Fibroblast of mammary gland (primary cell): ENCODE measurements at regions not wholly inside any gene's neighbourhood (a gene's known extent, or its start where the extent isn't known, plus 50 kb on each side); places are given as distances from the start of the nearest gene placed in this dataset.

Experiments used
- DNase-seq: peaks from one replicate; pipeline ENCODE4 v3.0.0-alpha.2; 2010; ENCODE audit warnings: low read depth
- H3K4me3 ChIP-seq: 2 replicates; pipeline ENCODE4 v1.5.1; 2011; ENCODE audit warnings: low read depth, mild to moderate bottlenecking, low read length, moderate library complexity; ENCODE audit not compliant: control insufficient read depth
- CTCF ChIP-seq: conservative IDR thresholded peaks from 2 replicates; pipeline ENCODE4 v1.5.1; 2011; ENCODE audit warnings: low read depth, low read length, inconsistent platforms; ENCODE audit not compliant: control insufficient read depth, insufficient read depth

- peak; percentile 16 for DNase-seq
- no peak overlapping the region for H3K4me3 ChIP-seq
- TF ChIP-seq CTCF, result no peak
Observed at GRCh38 chr7:46710927-46711326, 789.9 kb upstream of the IGFBP3 start.

DNA sequence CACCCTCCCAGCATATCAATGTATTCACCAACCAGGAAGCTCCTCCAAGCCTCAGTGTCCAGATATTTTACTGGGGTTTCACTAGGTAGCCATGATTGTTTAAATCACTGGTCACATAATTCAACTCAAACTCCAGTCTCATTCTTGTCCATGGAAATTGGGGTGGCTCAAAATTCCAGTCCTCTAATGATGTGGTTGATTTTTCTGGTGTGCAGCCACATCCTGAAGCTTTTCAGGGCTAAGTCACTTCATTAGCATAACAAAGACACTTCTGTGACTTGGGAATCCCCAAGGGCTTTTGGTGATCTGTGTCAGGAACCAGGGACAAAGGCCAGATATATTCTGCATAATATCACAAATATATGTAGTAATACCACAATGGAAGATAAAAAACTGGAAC, 786.9 kb upstream of the IGFBP3 start:
- no peak for TF ChIP-seq CTCF
- H3K4me3 ChIP-seq, result no peak overlapping the region
- no peak for DNase-seq

DNA sequence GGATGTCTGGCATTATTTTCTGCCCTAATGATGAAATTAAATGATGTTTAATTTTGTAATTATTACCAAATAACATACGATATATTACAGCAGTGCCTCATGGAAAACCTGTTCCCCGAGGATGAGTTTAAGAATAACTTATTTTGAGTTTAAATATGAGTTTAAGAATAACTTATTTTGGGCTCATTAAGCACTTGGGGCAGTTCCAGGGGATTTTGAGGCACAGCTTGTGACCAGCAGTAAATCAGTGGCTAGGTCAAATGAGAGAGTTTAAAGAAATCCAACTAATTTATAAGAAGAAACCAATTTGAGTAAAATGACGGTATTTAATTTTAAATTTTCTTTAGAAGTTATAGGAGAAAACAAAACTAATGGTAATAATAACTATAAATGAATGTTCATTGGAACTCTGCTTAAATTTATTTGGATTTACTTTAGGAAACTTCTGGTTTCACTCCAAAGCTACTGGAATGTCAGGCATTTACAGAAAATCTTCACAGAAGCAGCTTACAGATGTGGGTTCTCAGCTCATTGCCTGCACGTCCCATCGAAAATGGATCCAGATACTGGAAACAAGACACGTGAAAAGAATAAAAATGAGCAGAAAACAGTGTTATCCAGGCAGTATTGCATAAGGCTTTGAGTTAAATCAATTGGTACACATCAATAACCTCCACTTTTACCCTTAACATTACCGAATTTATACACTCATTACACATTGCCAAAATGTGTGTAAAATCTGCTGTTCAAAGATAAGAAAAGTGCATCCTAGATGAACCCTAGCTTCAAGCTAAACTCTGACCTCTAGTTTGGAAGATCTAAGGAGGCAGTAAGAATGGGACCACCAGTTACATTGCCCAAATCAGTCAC, 784.5 kb upstream of the IGFBP3 start:
- H3K4me3 ChIP-seq, result no peak overlapping the region
- no peak for TF ChIP-seq CTCF
- DNase-seq, result no peak

DNA sequence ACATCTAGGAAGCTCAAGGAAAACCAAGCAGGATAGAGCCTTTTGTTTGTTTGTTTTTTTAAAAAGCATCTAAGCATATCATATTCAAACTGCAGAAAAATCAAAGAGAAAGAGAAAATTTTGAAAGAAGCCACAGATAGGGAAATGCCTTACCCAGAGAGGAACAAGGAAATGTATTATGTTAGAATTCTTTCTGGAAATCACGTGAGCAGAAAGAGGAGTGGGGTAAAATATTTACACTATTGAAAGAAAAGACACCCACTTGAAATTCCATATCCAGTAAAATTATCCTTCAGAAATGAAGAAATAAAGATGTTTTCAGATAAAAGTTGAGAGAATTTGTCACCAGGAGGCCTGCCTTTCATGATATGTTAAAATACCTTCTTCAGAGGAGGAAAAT, 775.7 kb upstream of the IGFBP3 start:
- no peak overlapping the region for H3K4me3 ChIP-seq
- no peak for TF ChIP-seq CTCF
- DNase-seq, result no peak

DNA sequence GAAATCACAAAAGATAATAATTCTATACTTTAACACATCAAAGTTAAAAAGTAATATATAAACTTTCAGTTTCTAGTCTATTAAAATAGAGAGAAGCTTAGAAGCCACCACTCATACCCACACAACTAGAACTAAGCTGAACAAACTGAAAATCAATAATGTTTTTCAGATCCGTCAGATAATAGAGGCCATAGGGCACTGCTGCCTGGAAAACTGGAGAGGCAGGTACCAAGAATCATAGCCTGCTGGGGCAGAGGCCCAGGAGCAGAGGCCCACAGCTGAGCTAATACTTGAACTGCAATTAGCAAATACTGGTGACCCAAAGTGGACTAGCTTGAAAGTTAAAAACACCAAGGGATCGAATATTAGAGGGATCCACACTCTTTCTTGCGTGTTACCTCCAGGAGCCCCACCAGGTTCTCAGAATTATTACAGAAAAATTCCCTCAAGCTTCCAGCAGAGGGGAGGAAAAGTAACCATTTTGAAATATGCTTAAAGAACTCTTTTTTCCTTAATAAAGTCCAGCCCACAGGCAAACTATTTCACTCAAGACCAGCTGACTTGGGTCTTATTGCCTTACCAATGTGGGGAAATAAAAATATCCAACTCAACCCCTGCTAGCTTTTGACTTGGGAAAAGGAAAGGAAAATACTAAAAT, 774.1 kb upstream of the IGFBP3 start:
- H3K4me3 ChIP-seq, result no peak overlapping the region
- TF ChIP-seq CTCF, result peak; percentile 16
- DNase-seq, result peak; percentile 12

GRCh38 chr7:46694058-46694457, 773.0 kb upstream of the IGFBP3 start:
- no peak overlapping the region for H3K4me3 ChIP-seq
- DNase-seq, result no peak
- no peak for TF ChIP-seq CTCF

GRCh38 chr7:46687203-46687602, 766.1 kb upstream of the IGFBP3 start:
- no peak overlapping the region for H3K4me3 ChIP-seq
- TF ChIP-seq CTCF, result no peak
- DNase-seq, result no peak
